ENCODE measurements at regions not wholly inside any gene's neighbourhood (a gene's known extent, or its start where the extent isn't known, plus 50 kb on each side); places are given as distances from the start of the nearest gene placed in this dataset.
A peak's percentile ranks its signal among the peaks of the same experiment; 100 is the strongest.
"Not testable (repeated sequence)": the region's sequence is repeated elsewhere in the genome, so short reads cannot be mapped to it uniquely, and the experiment has no call there.

- DNase-seq (ENCODE audit: low read depth) = no peak
- no peak overlapping the region for H3K4me3 ChIP-seq (ENCODE audit: low read depth, low read length)
- no peak for TF ChIP-seq CTCF (IDR thresholded peaks at IDR 0.05; ENCODE audit: low read depth, low read length, missing control alignments)
- in situ Hi-C loops (cut with HindIII; ENCODE audit: low sequenced_read_pairs) = no loop called here
These were observed 213.5 kb downstream of the RAB11FIP4 start for GRCh38 chr17:31604936-31605335.

GRCh38 chr17:31600144-31600543 lies 208.7 kb downstream of the RAB11FIP4 start:
- DNase-seq (ENCODE audit: low read depth); in situ Hi-C loops (cut with HindIII; ENCODE audit: low sequenced_read_pairs); H3K4me3 ChIP-seq (ENCODE audit: low read depth, low read length): not testable (repeated sequence)

GRCh38 chr17:31598921-31599571 lies 207.6 kb downstream of the RAB11FIP4 start:
- no peak overlapping the region for H3K4me3 ChIP-seq (ENCODE audit: low read depth, low read length)
- no peak for DNase-seq (ENCODE audit: low read depth)
- in situ Hi-C loops (cut with HindIII; ENCODE audit: low sequenced_read_pairs) = no loop called here
- no peak for TF ChIP-seq CTCF (IDR thresholded peaks at IDR 0.05; ENCODE audit: low read depth, low read length, missing control alignments)

GRCh38 chr17:31598399-31598782 lies 206.9 kb downstream of the RAB11FIP4 start:
- DNase-seq (ENCODE audit: low read depth) = no peak
- no peak overlapping the region for H3K4me3 ChIP-seq (ENCODE audit: low read depth, low read length)
- no peak for TF ChIP-seq CTCF (IDR thresholded peaks at IDR 0.05; ENCODE audit: low read depth, low read length, missing control alignments)
- in situ Hi-C loops (cut with HindIII; ENCODE audit: low sequenced_read_pairs) = no loop called here

- no peak for TF ChIP-seq CTCF (IDR thresholded peaks at IDR 0.05; ENCODE audit: low read depth, low read length, missing control alignments)
These were observed 206.3 kb downstream of the RAB11FIP4 start for GRCh38 chr17:31597646-31598398.

GRCh38 chr17:31596382-31597323 lies 205.2 kb downstream of the RAB11FIP4 start:
- no peak overlapping the region for H3K4me3 ChIP-seq (ENCODE audit: low read depth, low read length)
- in situ Hi-C loops (cut with HindIII; ENCODE audit: low sequenced_read_pairs) = no loop called here
- DNase-seq (ENCODE audit: low read depth) = peak; percentile 82
- TF ChIP-seq CTCF (IDR thresholded peaks at IDR 0.05; ENCODE audit: low read depth, low read length, missing control alignments) = no peak

More at GRCh38 chr17:31597646-31598398, 206.3 kb downstream of the RAB11FIP4 start:
- H3K4me3 ChIP-seq (ENCODE audit: low read depth, low read length) = no peak overlapping the region
- in situ Hi-C loops (cut with HindIII; ENCODE audit: low sequenced_read_pairs) = no loop called here
- no peak for DNase-seq (ENCODE audit: low read depth)
